ENCODE measurements at regions not wholly inside any gene's neighbourhood (a gene's known extent, or its start where the extent isn't known, plus 50 kb on each side); places are given as distances from the start of the nearest gene placed in this dataset.

- TF ChIP-seq POLR2AphosphoS5 (IDR thresholded peaks at IDR 0.05; ENCODE audit: insufficient read depth in 1 of 2, low read depth in 1 of 2), result no peak
- no peak for TF ChIP-seq POLR2A (IDR thresholded peaks at IDR 0.05)
- no peak for TF ChIP-seq CTCF (IDR thresholded peaks at IDR 0.05)
- no peak for DNase-seq (ENCODE audit: extremely low spot score in 2 of 2)
- no peaks in the 10 kb centered on the region for H3K9me3 ChIP-seq
- no peak overlapping the region for H3K27ac ChIP-seq
- no peaks in the 10 kb centered on the region for H3K4me1 ChIP-seq
- H3K36me3 ChIP-seq, result no peaks in the 10 kb centered on the region
- intact Hi-C loops (cut with DNase I), result no loop called here
- H3K27me3 ChIP-seq, result no peaks in the 10 kb centered on the region
- H3K4me3 ChIP-seq, result no peak overlapping the region
Observed at GRCh38 chrX:106302304-106302703, 134.2 kb downstream of the PWWP3B start.

DNA sequence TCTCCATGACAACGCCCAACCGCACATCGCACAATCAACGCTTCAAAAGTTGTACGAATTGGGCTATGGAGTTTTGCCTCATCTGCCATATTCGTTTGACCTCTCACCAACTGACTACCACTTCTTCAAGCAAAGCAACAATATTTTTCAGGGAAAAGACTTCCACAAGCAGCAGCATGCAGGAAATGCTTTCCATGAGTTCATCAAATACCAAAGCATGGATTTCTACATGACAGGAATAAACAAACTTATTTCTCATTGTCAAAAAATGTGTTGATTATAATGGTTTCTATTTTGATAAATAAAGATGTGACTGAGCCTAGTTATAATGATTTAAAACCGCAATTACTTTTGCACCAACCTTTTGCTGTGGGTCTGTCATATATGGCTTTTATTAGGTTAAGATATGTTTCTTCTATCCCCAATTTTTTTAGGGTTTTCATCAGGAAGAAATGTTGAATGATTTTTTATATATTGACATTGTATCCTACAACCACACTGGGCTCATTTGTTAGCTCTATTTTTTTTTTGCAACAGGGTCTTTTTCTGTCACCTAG lies 138.4 kb downstream of the PWWP3B start:
- intact Hi-C loops (cut with DNase I), result no loop called here

DNA sequence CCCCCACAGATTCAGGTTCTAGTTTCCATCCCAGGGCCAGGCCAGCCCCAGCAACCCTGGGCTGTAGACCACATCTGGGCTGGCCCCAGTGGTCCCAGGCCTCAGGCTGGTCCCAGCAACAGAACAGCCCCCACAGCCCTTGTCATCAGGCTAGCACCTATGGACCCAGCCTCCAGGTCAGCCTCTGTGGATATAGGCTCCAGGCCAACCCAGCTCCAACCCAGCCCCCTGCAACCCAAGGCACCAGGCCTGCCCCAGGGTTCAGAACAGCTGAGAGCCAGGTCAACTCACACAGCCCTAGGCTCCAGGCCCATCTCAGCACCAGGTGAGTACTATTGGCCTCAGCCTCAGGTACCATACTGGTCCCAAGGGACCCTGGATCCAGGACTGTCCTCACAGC lies 155.3 kb downstream of the PWWP3B start:
- TF ChIP-seq CTCF (IDR thresholded peaks at IDR 0.05), result no peak
- TF ChIP-seq POLR2A (IDR thresholded peaks at IDR 0.05), result no peak
- no peak for TF ChIP-seq POLR2AphosphoS5 (IDR thresholded peaks at IDR 0.05; ENCODE audit: insufficient read depth in 1 of 2, low read depth in 1 of 2)
- Histone ChIP-seq H3K9me3 (no peaks in the 10 kb centered on the region), H3K27ac (no peak overlapping the region), H3K27me3 (no peaks in the 10 kb centered on the region), H3K4me3 (no peak overlapping the region), H3K4me1 (no peaks in the 10 kb centered on the region), H3K36me3 (no peaks in the 10 kb centered on the region)
- intact Hi-C loops (cut with DNase I), result no loop called here
- DNase-seq (ENCODE audit: extremely low spot score in 2 of 2), result no peak

More for the DNA sequence above, 138.4 kb downstream of the PWWP3B start:
- Histone ChIP-seq H3K4me1 (no peaks in the 10 kb centered on the region), H3K27me3 (no peaks in the 10 kb centered on the region), H3K36me3 (no peaks in the 10 kb centered on the region), H3K27ac (no peak overlapping the region), H3K4me3 (no peak overlapping the region), H3K9me3 (no peaks in the 10 kb centered on the region)
- no peak for TF ChIP-seq POLR2A (IDR thresholded peaks at IDR 0.05)
- no peak for TF ChIP-seq CTCF (IDR thresholded peaks at IDR 0.05)
- TF ChIP-seq POLR2AphosphoS5 (IDR thresholded peaks at IDR 0.05; ENCODE audit: insufficient read depth in 1 of 2, low read depth in 1 of 2), result no peak
- no peak for DNase-seq (ENCODE audit: extremely low spot score in 2 of 2)

- no peak overlapping the region for H3K4me3 ChIP-seq
- no peak for TF ChIP-seq POLR2AphosphoS5 (IDR thresholded peaks at IDR 0.05; ENCODE audit: insufficient read depth in 1 of 2, low read depth in 1 of 2)
- no peak for TF ChIP-seq CTCF (IDR thresholded peaks at IDR 0.05)
- TF ChIP-seq POLR2A (IDR thresholded peaks at IDR 0.05), result no peak
Observed at GRCh38 chrX:106331606-106332005, 163.5 kb downstream of the PWWP3B start.

DNA sequence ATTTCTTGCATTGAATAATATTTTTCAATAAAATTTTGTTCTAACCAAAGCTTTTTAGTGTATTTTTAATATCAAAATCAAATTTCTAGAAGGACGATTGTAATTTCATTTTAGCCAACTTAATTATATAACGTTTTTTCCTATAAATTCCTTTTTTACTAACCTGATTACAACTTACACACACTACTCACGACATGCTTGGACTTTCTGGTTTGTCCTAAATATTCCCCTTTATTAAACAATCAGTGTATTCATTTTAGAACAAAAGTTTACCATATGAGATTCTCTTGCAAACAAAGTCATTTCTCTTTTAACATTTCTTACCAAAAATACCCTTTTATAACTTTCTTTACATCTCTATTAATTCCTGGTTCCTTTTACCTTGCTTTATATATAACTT lies 173.7 kb downstream of the PWWP3B start:
- intact Hi-C loops (cut with DNase I), result no loop called here

More at GRCh38 chrX:106331606-106332005, 163.5 kb downstream of the PWWP3B start:
- Histone ChIP-seq H3K36me3 (no peaks in the 10 kb centered on the region), H3K27ac (no peak overlapping the region), H3K9me3 (no peaks in the 10 kb centered on the region), H3K27me3 (no peaks in the 10 kb centered on the region), H3K4me1 (no peaks in the 10 kb centered on the region)
- intact Hi-C loops (cut with DNase I), result no loop called here
- DNase-seq (ENCODE audit: extremely low spot score in 2 of 2), result no peak

More for the DNA sequence above, 173.7 kb downstream of the PWWP3B start:
- Histone ChIP-seq H3K9me3 (no peaks in the 10 kb centered on the region), H3K27me3 (no peaks in the 10 kb centered on the region), H3K4me1 (no peaks in the 10 kb centered on the region), H3K27ac (no peak overlapping the region), H3K4me3 (no peak overlapping the region), H3K36me3 (no peaks in the 10 kb centered on the region)
- no peak for TF ChIP-seq CTCF (IDR thresholded peaks at IDR 0.05)
- no peak for TF ChIP-seq POLR2A (IDR thresholded peaks at IDR 0.05)
- no peak for TF ChIP-seq POLR2AphosphoS5 (IDR thresholded peaks at IDR 0.05; ENCODE audit: insufficient read depth in 1 of 2, low read depth in 1 of 2)
- DNase-seq (ENCODE audit: extremely low spot score in 2 of 2), result no peak

Data from vagina (tissue), 2 donors.